Stimulated activated CD8-positive, alpha-beta memory T cell treated with anti-CD3 and anti-CD28 coated beads, Interleukin-15, amount 100 ng/mL, for 24 hours (primary cell): ENCODE measurements at regions not wholly inside any gene's neighbourhood (a gene's known extent, or its start where the extent isn't known, plus 50 kb on each side); places are given as distances from the start of the nearest gene placed in this dataset.
"Not testable (repeated sequence)": the region's sequence is repeated elsewhere in the genome, so short reads cannot be mapped to it uniquely, and the experiment has no call there.

Experiments used
- DNase-seq: peaks from one replicate; pipeline ENCODE4 v3.0.0-alpha.2; 2020; ENCODE audit warnings: low read depth

DNA sequence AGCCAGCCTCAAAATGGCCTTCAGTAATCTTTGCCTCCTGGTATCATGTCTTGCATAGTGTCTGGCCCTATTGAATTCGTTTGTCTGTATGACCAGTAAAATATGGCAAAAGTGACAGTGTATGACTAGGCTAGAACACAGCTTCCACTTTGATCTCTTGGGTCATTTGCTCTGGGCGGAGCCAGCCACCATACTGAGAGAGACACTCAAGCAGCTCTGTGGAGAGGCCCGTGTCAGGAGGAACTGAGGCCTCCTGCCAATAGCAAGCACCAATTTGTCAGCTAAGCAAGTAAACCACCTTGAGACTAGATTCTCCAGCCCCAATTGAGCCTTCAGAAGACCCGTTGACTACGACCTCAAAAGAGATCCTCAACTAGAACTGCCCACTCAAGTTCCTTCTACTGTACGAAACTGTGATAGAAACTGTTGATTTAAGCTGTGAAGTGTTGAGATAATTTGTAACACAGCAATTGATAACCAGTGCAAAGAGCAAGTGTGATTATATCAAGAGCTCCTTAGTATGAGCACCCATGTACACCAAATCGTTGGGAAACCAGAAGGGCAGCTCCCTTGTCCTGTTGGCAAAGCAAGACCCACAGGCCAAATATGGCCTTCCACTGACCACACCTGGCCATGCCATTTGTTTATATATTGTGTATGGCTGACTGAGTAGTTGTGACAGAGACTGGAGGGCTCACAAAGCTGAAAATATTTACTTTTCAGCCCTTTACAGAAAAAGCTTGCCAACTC is 52.7 kb upstream of the SERBP1 start:
- no peak for DNase-seq

GRCh38 chr1:67484492-67484891 is 54.3 kb upstream of the SERBP1 start:
- DNase-seq: no peak

GRCh38 chr1:67485046-67485811 is 55.0 kb upstream of the SERBP1 start:
- DNase-seq: no peak

GRCh38 chr1:67489643-67490042 is 59.4 kb upstream of the SERBP1 start:
- no peak for DNase-seq

- no peak for DNase-seq
Measured at GRCh38 chr1:67491280-67491679, 61.1 kb upstream of the SERBP1 start.

- no peak for DNase-seq
Measured at GRCh38 chr1:67493148-67493547, 62.9 kb upstream of the SERBP1 start.

DNA sequence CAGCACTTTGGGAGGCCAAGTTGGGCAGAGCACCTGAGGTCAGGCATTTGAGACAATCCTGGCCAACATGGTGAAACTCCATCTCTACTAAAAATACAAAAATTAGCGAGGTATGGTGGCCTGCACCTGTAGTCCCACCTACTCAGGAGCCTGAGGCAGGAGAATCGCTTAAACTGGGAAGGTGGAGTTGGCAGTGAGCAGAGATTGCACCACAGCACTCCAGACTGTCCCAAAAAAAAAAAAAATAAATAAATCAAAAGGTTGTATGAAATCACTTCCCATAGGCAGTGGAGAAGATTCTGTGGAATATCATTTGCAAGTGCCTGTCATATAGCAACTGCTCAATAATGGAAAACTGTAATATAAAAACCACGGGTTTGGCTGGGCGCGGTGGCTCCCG is 65.1 kb upstream of the SERBP1 start:
- DNase-seq: no peak

DNA sequence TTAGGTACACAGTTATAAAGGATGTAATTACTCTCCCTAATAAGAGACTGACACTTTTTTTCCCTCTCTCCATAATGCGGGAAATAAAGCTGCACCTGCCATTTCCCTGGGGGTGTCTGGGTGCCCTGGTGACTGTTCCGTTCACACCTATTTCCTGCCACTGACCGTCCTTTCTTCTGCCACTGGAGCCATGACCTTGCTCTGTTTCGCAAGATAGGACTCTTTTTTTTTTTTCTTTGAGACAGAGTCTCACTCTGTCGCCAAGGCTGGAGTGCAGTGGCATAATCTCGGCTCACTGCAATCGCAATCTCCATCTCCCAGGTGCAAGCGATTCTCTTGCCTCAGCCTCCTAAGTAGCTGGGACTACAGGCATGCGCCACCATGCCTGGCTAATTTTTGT is 66.1 kb upstream of the SERBP1 start:
- no peak for DNase-seq

DNA sequence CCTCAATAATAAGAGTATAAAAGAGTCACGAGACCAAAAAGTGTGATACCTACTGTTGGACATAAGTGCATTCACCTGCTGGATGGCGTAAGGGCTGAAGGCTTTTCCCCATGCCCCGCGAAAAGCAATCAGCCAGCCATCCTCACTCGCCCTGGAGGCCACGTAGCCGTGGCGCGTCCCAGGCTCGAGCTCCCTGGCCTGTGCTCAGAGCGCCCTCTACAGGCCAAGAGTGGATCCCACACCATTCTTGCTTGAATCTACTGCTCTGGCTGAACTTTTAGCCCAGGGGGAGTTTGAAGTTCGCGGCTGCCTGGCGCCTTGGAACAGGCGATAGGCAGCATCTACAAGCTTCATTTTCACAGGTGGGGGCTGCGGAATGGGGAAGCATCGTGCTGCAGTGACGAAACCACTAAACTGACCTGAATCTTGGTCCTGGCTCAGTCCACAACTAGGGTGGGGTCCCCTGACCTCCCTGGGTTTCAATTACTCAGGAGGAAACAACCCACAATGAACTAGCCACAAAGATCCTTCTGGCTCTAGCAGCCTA is 70.3 kb upstream of the SERBP1 start:
- DNase-seq: peak; percentile 64

DNA sequence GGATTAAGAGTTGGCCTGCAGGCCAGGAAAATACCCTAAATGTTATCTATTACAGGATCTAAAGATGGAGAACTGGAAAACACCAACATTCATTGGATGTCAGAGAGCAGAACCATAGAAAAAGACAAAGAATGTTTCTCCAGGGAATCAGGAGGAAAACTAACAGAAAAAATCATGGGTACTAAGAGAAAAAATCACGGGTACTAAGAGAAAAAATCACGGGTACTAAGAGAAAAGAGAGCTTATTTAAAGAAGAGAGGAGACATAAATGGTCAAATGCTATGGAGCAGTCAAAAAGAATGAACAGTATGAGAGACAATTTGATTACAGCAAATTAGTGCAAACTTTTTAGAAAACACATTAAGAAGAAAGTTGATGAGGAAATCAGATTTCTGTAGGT is 73.8 kb upstream of the SERBP1 start:
- no peak for DNase-seq

DNA sequence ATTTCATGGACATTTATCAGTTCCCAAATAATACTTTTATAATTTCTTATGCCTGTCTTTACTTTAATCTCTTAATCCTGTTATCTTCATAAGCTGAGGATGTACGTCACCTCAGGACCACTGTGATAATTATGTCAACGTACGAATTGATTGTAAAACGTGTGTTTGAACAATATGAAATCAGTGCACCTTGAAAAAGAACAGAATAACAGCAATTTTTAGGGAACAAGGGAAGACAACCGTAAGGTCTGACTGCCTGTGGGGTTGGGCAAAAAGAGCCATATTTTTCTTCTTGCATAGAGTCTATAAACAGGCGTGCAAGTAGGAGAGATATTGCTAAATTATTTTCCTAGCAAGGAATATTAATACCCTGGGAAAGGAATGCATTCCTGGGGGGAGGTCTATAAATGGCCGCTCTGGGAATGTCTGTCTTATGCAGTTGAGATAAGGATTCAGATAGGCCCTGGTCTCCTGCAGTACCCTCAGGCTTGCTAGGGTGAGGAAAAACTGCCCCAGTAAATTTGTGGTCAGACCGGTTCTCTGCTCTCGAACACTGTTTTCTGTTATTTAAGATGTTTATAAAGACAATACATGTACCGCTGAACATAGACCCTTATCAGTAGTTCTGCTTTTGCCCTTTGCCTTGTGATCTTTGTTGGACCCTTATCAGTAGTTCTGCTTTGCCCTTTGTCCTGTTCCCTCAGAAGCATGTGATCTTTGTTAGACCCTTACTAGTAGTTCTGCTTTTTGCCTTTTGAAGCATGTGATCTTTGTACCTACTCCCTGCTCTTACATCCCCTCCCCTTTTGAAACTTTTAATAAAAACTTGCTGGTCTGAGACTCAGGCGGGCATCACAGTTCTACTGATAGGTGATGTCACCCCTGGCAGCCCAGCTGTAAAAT is 83.4 kb upstream of the SERBP1 start:
- not testable (repeated sequence) for DNase-seq

GRCh38 chr1:67514300-67514699 is 84.1 kb upstream of the SERBP1 start:
- DNase-seq: no peak

DNA sequence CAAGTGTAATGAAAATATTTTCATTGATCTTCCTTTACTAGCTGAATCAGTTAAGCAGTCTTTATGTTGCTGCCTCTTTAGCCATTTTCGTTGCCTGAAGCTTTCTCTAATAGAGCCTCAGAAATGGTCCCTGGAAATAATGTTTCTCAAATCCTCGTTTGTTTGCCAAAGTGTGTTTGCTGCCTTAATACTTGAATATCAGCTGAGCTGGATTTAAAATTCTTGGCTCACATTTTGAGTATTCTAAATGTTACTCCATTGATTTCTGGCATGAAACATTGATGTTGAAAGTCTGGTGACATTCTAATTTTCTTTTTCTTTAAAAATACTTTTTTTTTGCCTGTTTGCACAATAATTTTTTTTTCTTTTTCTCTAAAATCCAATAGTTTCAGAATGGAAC is 84.6 kb upstream of the SERBP1 start:
- no peak for DNase-seq

DNA sequence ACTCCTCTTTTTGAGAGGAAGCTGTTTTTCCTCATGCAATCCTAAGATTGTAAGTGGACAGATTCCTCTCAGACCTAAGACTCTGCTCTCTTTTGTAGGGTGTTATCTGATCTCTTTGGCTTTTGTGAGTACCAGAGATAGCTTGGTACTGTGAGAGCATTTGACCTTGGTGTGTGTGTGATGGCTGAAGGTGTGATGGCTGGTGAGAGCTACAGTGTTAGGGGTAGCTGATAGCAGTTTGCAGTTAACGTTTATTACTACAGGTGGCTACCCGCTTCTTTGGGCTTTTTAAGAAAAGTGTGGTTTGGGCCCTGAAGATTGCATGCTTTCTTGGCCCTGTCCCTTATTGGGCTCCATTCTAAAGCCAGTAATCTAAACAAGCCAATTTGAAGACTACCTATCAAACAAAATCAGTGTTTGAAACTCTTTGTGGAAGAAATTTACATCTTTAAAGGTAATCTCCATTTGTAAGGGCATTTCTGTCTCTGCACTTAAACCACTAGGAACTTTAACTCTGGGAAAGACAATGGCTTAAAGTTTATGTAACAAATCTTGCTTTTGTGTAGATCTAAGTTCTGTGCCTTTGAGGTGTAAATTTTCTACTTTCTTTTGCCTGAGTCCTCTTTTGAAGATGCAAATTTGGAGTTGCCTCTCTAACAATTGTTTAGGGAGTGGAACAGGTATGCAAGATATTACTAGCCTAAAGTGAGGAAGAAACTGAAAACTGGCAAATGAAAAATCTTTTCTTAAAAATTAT is 85.3 kb upstream of the SERBP1 start:
- DNase-seq: no peak

- no peak for DNase-seq
Measured at GRCh38 chr1:67517046-67517445, 86.8 kb upstream of the SERBP1 start.

DNA sequence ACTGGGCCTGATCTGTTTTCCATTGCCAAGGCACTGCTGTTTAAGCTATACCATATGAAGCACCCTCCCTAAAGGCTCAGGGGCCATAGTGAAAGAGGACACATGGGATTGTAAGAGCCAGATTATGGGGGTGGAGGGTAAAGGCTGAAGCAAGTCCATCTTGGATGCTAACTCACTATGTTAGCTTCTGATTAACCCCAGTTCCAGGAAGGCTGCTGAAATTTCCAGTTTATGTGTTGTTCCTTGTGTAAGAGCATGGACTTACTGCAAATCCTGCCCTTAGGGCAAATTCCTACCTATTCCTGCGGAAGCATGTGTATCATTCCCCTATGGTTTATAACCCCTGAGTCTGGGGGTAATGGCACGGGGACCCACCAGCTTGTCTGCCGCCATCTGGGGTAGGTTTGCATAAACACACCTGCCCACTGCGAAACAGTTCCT is 91.8 kb upstream of the SERBP1 start:
- no peak for DNase-seq

DNA sequence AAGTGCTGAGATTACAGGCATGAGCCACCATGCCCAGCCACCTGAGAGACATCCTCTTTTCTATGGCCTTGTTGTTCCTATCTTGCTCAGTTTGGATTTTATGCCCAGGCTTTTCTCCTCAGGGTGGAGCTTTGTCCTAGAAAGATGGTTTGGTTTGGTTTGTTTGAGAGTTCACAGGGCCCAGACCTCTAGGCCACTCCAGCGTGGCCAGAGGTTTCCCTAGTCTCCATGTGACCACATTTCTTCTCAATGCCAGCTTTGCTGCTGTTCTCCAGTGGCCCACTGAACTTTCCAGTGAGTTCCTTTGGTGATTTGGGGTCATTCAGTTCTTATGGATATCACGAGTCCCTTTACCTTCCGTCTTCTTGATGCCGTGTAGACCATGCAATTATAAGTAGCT is 92.6 kb upstream of the SERBP1 start:
- DNase-seq: no peak

- DNase-seq: no peak
Measured at GRCh38 chr1:67524143-67525052, 94.2 kb upstream of the SERBP1 start.

DNA sequence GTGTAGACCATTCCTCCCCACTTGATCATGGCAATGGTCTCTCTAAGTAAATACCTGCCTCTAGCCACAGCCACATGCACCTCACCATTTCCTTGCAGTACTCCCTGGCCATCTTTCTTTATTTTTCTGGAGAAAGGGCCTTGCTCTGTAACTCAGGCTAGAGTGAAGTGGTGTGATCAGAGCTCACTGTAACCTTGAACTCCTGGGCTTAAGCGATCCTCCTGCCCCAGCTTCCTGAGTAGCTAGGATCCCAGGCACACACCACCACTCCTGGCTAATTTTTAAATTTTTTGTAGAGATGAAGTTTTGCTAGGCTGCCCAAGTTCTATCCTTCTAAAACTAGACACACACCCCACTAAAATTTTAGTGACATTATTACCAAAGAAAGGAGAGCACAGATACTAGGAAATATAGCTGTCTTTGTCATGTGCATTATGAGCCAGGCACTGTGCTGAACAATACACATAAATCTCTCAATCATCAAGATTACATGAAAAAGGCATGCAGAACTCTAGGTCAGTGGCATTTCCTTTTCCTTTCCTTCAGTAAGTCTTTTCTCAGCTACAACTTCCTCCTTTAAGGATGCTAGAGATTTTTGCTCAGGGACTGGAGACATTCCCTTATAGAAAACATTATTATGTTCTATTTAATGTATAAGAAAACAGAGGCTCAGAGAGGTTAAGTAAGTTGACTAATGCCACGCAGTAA is 95.0 kb upstream of the SERBP1 start:
- DNase-seq: no peak

GRCh38 chr1:67528141-67528540 is 97.9 kb upstream of the SERBP1 start:
- no peak for DNase-seq
